ENCODE measurements at regions not wholly inside any gene's neighbourhood (a gene's known extent, or its start where the extent isn't known, plus 50 kb on each side); places are given as distances from the start of the nearest gene placed in this dataset.

DNA sequence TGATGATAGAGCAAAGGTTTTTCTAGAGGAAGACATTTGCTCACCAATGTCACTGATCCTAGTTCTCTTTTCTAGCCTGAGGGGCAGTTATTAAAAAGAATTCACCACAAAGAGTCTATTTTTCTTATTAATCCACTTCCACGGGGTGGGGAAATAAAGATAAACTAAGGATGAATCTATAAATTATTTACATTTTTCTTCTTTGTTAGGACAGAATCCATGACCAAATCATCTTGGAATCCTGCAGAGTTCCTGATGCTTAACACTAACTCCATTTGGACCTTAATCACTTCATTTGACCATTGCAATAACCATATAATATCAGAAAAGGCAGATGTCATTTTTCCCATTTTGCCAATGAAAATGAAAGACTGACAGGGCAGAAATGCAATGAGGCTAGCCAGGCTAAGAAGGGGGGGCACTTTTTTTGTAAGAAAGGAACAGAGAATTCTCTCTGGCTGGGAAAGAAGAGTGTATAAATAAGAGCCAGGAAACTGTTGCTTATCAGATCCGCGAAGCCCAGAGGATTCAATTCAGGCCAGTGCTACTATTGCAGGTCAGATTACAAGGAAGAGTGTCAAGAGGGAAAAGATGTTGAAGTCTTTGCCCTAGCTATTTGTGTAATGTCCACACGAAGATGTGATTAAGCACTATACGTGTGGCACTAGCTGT is 433.2 kb downstream of the TNS3 start:
- 41 to 42% methylated on average over 5 of the region's 5 CpGs for WGBS, 2 donors
- peak overlapping the region in 1 of 4 donors; percentile 39 for H3K27ac ChIP-seq

DNA sequence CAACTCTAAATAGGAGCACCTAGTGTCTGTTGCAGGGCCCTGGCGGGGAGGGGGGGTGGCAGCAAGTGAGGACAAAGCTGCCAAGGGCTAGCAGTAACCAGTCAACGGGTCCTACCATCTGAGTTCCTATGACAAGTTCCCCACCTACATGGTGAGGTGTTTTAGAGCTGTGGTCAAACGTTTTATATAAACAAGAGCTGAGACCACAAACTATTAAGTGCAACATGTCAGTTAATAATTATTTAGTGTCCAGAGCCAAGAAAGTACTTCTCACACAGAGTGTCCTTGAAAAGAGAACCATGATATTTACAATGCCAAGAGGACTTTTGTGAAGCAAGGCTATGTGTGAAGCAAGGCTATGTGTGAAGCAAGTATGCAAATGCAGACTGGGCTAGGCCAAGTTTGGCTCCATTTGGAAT is 434.7 kb downstream of the TNS3 start:
- peaks cover 0 to 10% (median 2%) of the 10 kb centered on the region in 4 donors for H3K4me1 ChIP-seq
- DNase-seq (ENCODE audit: low spot score in 2 of 2): no peak
- H3K4me3 ChIP-seq: no peak overlapping the region
- WGBS, 2 donors: 38 to 47% methylated on average over 3 of the region's 3 CpGs
- H3K36me3 ChIP-seq: no peaks in the 10 kb centered on the region
- no peak overlapping the region for H3K27ac ChIP-seq
- TF ChIP-seq EP300 (IDR thresholded peaks at IDR 0.05) (no peak), POLR2A (IDR thresholded peaks at IDR 0.05) (no peak)
- TF ChIP-seq, protein P1, sequence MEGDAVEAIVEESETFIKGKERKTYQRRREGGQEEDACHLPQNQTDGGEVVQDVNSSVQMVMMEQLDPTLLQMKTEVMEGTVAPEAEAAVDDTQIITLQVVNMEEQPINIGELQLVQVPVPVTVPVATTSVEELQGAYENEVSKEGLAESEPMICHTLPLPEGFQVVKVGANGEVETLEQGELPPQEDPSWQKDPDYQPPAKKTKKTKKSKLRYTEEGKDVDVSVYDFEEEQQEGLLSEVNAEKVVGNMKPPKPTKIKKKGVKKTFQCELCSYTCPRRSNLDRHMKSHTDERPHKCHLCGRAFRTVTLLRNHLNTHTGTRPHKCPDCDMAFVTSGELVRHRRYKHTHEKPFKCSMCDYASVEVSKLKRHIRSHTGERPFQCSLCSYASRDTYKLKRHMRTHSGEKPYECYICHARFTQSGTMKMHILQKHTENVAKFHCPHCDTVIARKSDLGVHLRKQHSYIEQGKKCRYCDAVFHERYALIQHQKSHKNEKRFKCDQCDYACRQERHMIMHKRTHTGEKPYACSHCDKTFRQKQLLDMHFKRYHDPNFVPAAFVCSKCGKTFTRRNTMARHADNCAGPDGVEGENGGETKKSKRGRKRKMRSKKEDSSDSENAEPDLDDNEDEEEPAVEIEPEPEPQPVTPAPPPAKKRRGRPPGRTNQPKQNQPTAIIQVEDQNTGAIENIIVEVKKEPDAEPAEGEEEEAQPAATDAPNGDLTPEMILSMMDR (IDR thresholded peaks at IDR 0.05): no peak
- no peaks in the 10 kb centered on the region for H3K9me3 ChIP-seq
- H3K27me3 ChIP-seq: no peaks in the 10 kb centered on the region

More for the DNA sequence above, 433.2 kb downstream of the TNS3 start:
- DNase-seq (ENCODE audit: low spot score in 2 of 2): no peak
- H3K4me1 ChIP-seq: peaks cover 0 to 23% (median 4%) of the 10 kb centered on the region in 4 donors
- no peaks in the 10 kb centered on the region for H3K27me3 ChIP-seq
- H3K9me3 ChIP-seq: no peaks in the 10 kb centered on the region
- H3K4me3 ChIP-seq: no peak overlapping the region
- TF ChIP-seq POLR2A (IDR thresholded peaks at IDR 0.05): no peak
- TF ChIP-seq EP300 (IDR thresholded peaks at IDR 0.05): no peak
- TF ChIP-seq, protein P1 (IDR thresholded peaks at IDR 0.05): no peak
- no peaks in the 10 kb centered on the region for H3K36me3 ChIP-seq

- H3K27me3 ChIP-seq: no peaks in the 10 kb centered on the region
- 92 to 95% methylated on average over 1 of the region's 1 CpG for WGBS, 2 donors
- DNase-seq (ENCODE audit: low spot score in 2 of 2): no peak
- H3K9me3 ChIP-seq: no peaks in the 10 kb centered on the region
- no peak overlapping the region for H3K4me3 ChIP-seq
- H3K27ac ChIP-seq: no peak overlapping the region
- no peaks in the 10 kb centered on the region for H3K36me3 ChIP-seq
- TF ChIP-seq, protein P1 (IDR thresholded peaks at IDR 0.05): no peak
- TF ChIP-seq POLR2A (IDR thresholded peaks at IDR 0.05): no peak
- no peak for TF ChIP-seq EP300 (IDR thresholded peaks at IDR 0.05)
- H3K4me1 ChIP-seq: peaks cover 0 to 10% (median 2%) of the 10 kb centered on the region in 4 donors
Measured at GRCh38 chr7:47145982-47146381, 435.9 kb downstream of the TNS3 start.

DNA sequence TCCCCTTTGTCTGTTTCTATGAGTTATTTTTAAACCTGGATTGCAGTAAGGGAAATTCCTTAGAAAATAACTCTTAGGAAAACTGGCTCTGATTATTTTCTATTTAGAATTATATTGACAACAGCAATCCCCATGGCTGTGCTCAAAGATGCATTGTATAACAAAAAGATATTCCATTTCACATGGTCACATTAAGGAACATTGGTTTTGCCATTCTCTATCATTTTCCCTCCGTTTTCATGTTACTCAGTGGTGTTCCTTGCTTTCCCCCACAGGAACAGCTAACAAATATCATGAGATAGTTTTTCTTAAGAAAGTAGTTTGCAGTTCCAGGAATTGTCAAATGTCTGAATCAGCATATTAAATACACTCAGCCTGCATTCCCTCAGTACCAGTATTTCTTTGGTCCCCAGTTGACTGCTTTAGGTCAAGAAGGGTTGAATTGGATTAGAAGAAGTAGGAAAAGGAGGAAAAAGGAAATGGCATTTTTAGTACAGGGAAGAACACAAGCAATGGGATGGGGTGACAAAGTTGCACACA is 436.7 kb downstream of the TNS3 start:
- Histone ChIP-seq H3K9me3 (no peaks in the 10 kb centered on the region), H3K27ac (no peak overlapping the region), H3K27me3 (no peaks in the 10 kb centered on the region), H3K4me3 (no peak overlapping the region), H3K36me3 (no peaks in the 10 kb centered on the region), H3K4me1 (peaks cover 0 to 10% (median 2%) of the 10 kb centered on the region in 4 donors)
- TF ChIP-seq EP300 (IDR thresholded peaks at IDR 0.05) (no peak), POLR2A (IDR thresholded peaks at IDR 0.05) (no peak)
- TF ChIP-seq, protein P1 (IDR thresholded peaks at IDR 0.05): no peak
- 47 to 50% methylated on average over 1 of the region's 1 CpG for WGBS, 2 donors
- DNase-seq (ENCODE audit: low spot score in 2 of 2): no peak

DNA sequence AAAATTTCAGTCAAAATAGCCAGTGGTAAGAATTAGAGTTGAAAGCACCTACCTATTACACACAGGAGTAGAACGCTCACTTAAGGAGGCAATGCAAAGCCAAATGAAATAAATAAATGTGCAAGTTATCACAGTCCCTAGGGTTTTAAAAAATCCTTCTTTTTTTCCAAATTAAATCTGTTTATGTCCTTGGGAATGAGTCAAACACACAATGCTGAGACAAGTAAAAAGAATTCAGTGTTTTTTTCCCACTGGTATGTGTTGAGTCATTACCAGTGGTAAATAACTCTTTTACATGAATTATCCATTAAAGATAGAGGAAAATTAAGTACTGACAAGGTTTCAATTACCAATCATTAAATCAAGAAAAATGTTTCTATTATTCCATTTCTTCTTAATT is 438.6 kb downstream of the TNS3 start:
- no peak for TF ChIP-seq POLR2A (IDR thresholded peaks at IDR 0.05)
- TF ChIP-seq, protein P1 (IDR thresholded peaks at IDR 0.05): no peak
- no peak for TF ChIP-seq EP300 (IDR thresholded peaks at IDR 0.05)
- no peak for DNase-seq (ENCODE audit: low spot score in 2 of 2)
- no peak overlapping the region for H3K4me3 ChIP-seq

More for the DNA sequence above, 438.6 kb downstream of the TNS3 start:
- H3K27ac ChIP-seq: no peak overlapping the region
- H3K9me3 ChIP-seq: no peaks in the 10 kb centered on the region
- H3K36me3 ChIP-seq: no peaks in the 10 kb centered on the region
- peaks cover 0 to 4% (median under 1%) of the 10 kb centered on the region in 4 donors for H3K4me1 ChIP-seq
- H3K27me3 ChIP-seq: no peaks in the 10 kb centered on the region
- WGBS, 2 donors: 70 to 71% methylated on average over 1 of the region's 1 CpG
